ENCODE measurements at regions not wholly inside any gene's neighbourhood (a gene's known extent, or its start where the extent isn't known, plus 50 kb on each side); places are given as distances from the start of the nearest gene placed in this dataset.
A peak's percentile ranks its signal among the peaks of the same experiment; 100 is the strongest.

DNA sequence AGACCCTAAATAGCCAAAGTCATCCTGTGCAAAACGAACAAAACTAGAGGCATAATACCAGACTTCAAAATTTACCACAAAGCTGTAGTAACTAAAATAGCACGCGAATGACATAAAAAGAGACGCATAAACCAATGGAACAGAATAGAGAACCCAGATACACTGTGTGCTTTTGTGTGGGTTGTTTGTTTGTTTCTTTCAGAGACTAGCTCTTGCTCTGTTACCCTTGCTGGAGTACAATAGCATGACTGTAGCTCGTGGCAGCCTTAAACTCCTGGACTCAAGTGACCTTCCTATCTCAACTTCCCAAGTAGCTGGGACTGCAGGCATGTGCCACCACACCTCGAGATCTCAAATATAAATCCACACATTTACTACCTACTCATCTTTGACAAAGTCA is 1314.6 kb upstream of the GBE1 start:
- no peak for DNase-seq

DNA sequence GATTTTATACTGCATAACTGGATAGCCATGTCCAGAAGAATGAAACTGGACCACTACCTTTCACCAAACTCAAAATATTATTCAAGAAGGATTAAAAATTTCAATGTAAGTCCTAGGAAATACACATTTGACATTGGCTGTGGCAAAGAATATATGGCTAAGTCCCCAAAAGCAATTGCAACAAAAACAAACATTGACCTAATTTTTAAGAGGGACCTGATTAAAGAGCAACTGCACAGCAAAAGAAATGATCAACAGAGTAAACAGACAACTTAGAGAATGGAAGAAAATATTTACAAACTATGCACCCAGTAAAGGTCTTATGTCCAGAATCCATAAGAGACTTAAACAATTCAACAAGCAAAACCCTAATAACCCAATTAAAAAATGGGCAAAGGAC is 1313.0 kb upstream of the GBE1 start:
- no peak for DNase-seq

DNA sequence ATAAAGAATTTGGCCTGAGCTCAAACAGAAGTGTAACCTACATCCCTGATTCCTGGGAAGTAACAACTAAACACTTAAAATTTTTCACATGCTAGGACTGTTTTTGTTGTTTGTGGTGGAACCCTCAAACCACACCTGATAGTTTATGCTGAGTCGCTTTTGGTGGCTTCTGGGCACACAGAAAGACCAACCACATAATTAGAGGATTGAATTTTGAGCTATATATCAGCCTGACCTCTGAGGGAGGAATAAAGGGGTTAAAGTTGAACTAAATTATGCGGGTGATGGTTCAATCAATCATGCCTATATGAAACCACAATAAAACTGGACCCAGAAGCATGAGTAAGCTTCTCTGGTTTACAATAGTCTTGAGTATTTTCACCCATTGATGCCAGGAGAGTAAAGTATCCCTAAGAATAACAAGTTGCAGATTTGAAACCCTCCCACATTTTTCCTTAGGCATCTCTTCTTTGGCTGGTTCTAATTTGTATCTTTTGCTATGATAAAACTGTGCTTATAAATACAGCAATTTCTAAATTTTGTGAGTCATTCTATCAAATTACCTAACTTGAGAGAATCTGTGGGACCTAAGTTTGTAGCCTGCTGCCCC is 1304.5 kb upstream of the GBE1 start:
- DNase-seq, result no peak

DNA sequence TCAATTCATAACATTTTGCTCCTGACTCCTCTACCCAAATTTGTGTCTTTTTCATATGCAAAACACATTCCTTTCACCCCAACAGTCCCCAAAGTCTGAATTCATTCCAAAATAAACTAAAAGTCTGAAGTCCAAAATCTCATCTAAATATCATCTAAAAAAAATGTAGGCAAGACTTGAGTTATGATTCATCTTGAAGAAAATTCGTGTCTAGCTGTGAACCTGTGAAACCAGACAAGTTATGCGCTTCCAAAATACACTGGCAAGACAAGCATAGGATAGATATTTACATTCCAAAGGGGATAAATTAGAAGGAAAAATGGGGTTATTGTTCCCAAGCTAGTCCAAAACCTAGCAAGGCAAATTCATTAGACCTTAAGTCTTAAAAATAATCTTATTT is 1302.0 kb upstream of the GBE1 start:
- no peak for DNase-seq

DNA sequence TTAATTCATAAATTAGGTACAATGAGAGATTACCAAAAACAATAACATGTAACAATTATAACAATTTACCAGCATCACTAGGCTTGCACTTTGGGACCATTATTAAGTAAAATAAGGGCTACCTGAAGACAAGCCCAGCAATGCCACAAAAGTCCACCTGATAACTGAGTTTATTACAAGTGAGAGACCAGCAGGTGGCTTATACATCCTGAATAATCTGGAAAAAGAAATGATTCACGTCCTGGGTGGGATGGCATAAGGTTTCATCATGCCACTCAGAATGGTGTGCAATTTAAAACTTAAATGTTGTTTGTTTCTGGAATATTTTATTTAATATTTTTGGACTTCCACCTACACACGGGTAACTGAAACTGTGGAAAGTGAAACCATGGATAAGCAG is 1287.1 kb upstream of the GBE1 start:
- no peak for DNase-seq

DNA sequence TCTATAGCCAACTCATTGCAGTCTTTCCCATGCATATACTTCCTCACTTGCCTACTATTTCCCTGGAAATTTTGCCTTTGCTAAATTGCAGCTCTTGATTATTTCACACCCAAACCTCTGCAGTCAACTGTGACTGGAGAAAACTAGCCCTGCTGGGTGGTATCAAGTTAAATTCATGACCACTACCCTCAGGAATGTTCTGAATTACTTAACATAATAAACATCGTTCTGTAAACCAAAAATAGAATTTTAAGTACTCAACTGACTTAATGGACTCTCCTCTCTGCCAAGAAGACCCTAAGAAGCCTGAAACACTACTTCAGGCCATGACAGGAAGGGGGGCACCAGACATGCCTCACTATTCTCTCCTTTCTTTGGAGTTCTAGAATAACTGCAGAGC is 1278.0 kb upstream of the GBE1 start:
- DNase-seq, result no peak

DNA sequence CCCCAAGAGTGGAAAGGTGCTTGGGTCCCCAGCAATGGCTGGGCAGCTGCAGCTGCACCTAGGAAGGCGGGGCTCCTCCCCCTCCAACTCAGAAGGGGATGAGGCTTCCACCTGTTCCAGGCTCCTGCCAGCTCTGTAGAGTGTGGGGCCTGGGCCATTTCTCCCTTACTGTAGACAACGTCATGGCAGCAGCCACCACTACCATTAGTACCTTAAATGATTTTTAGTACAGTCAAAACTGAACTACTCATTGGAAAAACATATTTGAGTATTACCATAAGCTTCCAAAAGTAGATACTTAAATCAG is 1274.2 kb upstream of the GBE1 start:
- no peak for DNase-seq

DNA sequence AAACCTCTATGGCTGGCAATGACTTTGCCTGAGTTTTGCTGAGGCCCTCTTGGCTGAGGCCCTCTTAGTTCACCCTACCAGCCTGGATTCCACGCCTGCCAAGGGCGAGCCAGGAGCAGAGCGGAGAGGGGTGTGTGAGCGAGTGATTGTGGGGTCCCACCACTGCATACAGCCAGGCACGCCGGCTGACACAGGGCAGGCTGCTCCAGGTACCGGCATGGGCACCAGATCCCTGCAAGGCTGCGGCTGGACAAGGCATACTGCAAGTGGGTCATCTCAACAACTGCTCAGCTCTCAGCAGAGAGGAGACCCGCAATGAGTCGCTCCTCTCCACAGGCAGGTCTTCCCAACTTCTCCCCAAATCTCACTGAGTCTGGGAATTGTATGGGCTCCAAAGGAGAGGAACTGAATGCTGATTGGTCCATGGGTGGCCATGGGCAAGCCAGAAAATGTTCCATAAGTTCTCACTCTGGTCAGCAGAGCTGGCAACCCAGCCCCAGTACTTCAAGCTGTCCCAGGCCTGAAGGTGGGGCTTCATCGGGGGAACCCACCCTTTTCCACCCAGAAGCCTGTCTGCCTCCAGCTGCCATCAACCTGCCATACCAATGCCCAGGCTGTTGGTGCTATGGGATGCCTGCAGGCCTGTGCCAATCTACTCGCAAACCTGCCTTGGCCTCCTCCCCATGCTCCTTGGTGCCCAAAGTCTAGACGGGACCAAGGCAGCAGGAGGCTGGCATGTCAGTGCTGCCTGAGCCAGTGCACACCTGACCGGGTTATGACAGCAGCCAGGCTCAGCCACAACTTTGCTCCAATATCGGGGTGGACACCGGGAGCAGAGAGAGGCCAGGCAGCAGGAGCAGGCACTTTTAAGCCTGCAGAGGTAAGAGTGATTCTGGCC is 1273.6 kb upstream of the GBE1 start:
- no peak for DNase-seq

DNA sequence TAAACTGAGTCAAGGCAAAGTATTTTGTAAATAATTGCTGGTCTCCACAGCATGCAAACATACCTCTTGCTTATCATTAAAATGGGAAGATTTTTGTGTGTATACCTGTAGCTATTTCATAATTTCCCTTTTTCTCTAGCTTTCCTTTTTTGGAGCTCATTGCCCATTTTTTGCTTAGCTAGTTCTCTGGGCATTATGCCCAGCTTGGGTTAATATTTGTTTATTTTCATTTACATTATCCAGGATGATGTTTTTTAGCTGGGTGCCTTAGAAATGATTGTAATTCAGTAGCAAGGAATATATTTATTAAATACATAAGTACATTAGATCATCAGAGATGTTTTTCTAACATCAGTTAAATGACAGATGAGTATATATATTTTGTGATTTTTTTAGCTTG is 1271.7 kb upstream of the GBE1 start:
- DNase-seq, result no peak

DNA sequence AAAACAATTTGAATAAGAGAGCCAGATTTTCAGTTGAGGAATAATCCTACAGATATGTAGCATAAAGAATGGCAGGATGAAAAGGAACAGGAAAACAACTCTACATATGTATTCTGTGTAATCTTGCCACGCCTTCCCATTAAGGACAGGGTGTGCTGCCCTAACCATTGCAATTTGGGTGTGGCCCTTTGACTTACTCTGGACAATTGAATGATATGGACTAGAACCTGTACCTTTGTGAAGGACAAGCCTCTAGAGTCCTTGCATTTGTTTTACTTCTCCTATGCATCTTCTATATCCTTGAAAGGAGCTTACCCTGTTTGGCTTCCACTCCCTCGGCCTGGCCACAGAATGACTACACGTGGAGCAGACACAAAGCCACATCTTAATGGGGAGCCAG is 1261.6 kb upstream of the GBE1 start:
- DNase-seq, result no peak

DNA sequence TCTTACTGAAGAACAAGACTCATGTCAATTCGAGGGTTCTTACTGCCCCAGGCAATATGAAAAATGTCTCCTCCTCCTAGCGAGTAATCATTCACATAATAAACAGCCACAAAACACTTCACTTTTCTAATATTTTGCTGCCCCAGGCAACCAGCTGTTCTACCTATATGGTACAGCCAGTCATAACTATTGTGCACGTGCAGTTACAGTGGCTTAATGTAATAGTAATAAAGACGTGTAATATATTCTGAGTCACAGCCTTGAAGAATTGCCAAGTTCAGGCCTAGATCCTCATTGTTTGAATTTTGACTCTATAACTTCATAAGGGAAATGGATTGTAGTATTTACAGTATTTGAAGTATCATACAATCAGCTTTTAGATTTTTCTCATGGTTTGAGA is 1250.0 kb upstream of the GBE1 start:
- no peak for DNase-seq

DNA sequence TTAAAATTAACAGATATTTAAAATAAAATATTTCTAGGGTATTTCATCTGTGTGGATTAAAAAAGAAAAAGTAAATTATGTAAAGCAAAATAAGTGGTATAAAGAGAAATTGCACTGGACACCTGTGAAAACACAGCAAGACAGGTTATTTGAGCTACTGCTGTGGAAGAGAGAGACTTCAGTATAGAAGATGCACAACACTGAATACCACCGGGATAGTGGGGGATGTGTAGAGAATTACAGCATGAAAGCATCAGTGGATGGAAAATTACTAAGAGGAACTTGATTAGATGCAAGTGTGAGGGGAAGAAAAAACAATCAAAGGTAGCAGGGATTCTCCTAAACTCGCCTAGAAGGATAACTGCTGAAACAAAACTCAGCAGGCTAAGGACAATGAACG is 1242.5 kb upstream of the GBE1 start:
- peak; percentile 4 to 53 for DNase-seq

DNA sequence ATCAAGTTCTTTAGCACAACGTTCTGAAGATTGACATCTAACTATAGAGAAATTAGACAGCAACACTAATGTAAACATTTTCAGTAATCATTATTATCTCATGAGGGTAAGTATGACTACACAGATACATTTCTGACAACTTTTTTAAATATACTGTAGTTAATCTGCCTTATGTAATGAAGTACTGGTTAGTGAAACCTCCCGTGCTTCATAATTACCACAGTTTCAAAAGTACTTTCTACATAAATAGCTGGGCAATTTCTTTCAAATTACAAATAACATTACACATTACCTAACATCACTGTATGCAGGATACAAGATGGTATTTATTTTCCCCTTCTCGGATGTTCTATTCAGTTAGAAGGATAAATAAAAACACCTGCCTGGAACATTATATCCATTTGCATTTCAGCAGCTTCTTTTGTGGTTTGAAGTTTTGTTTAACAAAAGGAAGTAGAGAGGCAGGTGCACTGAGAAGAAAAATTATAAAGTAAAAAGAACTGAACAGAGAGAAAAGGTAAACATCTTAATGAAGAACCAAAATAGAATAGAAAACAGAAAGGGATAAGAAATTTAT is 1241.5 kb upstream of the GBE1 start:
- DNase-seq, result peak; percentile 24 to 48

DNA sequence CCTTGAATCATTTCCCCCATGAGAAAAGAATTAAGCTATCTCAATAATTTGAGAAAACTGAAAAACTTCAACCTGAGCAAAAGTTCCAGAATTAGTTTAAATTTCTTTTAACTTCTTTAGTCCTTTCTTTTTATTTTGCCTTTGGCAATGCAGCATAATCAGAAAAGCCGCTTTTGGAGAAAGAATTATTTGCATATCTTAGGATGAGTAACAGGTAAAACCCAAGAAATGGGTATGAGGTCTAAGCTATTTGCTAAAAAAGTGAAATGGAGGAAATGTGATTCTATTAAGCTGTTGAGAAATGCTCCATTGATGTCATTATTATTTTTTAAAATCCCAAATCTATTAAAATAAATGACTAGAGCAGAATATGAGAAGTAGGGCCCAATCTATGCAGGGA is 1238.3 kb upstream of the GBE1 start:
- no peak for DNase-seq

DNA sequence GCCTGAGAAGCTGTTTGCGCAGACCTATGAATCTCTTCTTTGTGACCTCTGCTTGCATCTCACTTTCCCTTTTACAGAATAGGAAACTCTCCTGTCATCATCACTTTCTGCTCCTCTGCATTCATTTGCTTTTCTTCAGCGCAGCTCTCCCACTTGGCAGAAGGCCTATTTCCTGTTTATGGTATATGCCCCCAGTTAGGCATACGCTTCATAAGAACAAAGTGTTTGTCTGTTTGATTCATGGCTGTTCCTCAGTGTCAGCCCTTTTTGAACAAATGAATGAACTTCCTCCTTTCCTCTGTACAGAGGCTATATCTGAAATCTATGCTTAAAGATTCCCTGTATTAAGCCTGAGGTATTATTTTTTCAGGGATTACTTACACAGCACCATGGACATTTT is 1216.9 kb upstream of the GBE1 start:
- DNase-seq, result no peak

DNA sequence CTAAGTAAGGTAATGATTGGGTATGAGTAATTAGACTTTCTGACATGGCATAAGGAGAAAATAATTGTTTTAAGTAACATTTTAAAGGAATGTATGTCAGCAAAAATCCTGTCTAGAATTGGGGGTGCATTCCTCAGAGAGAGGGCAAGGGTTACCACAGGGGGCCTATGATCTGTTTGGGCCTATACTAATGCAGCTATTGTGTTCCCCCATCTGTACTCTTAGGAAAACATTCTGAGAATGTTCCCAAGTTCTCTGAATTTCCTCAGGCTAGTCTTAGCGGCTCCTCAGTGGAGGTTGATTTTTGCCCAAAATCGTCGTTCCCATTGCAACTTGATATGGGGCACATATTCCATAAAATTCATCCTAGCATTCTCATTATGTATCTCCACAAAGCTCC is 1216.4 kb upstream of the GBE1 start:
- no peak for DNase-seq

DNA sequence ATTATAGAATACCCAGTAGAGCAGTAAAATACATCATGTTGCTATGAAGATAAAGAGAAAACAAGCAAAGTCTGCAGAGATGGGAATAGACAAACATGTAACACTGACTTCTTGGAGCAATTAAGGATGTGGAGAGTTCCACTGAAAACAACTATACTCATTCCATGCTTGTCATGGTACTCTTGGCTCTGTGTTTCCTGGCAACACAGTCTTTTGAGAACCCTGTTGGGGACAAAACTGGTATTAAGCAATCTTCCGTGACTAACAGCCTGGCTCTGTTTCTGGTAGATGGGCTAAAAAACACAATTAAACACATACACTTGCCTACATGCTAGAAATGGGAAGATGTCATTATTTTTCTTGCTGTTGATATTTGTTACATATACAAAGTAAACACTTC is 1212.3 kb upstream of the GBE1 start:
- DNase-seq, result no peak

DNA sequence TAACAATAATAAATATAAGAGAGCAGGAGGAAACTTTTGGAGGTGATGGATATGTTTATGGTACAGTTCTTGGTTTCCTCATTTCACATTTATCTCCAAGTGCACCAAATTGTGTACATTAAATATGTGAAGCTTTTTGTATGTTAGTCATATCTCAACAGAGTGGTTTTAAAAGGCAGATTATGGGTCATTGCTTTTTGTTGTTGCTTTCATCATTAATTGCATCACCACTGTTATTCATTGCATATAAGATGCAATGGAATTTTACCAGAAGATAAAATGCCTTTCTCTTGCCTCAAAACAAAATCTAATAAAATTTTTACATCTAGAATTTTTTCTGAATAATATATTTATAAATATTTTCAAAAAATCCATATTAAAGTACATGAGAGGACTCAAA is 1198.9 kb upstream of the GBE1 start:
- DNase-seq, result no peak

DNA sequence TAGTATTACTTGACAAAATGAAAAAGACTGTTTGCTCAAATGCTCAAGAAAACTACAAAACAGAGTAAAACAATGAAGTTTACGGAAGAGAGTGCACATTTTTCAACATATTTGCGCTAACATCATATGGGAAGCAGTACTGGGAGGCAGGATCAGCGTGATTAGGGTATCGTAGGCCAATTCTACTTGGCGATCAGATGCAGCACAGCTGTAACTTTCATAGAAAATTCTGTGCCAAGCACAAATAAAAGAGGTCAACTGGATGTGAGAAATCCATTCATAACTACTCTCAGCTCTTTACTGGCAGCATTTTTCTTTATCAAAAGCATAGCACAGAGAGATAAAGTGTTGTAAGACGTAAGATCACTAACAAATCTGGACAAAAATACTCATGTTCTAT is 1196.3 kb upstream of the GBE1 start:
- no peak for DNase-seq

DNA sequence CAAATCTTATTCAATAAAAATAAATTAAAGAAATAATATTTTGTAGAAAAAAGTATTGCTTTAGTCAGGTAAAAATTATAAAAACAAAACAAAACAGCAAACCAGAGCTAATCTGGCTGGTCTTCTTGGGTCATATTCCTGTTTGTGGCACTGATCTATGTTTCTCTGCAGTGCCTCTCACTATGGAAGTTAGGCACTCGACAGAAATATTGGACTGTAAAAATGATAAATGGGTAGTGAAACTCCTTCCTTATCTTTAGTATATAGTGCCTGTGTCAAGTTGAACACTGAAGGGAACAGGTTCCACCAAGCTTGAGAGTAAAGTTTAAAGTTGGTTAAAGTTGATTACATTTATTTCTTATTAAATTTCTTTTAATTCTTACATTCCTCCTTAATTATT is 1195.6 kb upstream of the GBE1 start:
- no peak for DNase-seq

DNA sequence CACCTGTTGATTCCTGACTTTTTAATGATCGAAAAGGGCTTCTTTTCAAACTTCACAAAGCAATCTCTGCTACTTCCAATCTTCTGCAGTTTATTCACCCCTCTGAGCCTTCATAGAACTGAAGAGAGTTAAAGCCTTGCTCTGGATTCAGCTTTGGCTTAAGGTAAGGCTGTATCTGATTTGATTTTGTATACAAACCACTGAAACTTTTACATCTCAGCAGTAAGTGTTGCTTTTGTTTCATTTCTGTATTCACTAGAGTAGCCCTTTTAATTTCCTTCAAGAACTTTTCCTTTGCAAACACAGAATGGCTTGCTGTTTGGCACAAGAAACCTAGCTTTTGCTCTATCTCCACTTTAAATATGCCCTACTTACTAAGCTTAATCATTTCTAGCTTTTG is 1193.0 kb upstream of the GBE1 start:
- no peak for DNase-seq

DNA sequence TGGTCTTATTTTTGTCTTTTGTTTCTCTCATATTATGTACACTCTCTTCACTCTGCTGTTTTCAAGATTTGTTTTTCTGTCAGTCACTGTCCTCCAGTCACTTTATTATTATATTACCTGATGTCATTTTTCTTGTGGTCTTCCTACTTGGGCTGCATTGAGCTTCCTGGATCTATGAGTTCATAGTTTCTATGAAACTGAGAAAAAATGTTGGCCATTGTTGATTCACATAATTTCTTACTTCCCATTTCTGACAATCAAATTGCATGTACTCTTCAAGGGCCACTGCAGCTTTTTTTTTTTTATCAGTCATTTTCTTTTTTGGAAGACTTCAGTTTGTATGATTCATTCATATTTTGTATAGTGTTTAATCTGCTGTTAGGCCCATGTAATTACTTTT is 1180.6 kb upstream of the GBE1 start:
- no peak for DNase-seq

DNA sequence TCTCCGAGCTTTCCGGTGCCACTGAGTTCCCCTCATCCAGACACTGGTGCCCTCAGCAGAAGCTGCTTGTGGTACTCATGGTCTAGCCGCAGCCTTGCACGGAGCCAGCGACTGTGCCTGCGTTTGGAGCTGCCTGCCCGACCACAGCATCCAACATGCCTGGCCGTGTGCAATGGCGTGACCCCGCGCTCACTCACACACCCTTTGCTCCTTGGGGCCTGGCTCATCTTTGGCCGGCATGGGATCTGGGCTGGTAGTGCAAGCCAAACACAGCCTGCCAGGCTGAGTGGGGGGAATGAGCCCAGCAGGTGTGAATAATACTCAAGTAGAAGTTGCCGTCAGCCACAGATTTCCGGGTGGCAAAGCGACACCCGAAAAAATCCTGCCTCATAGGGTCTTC is 1178.7 kb upstream of the GBE1 start:
- DNase-seq, result no peak

DNA sequence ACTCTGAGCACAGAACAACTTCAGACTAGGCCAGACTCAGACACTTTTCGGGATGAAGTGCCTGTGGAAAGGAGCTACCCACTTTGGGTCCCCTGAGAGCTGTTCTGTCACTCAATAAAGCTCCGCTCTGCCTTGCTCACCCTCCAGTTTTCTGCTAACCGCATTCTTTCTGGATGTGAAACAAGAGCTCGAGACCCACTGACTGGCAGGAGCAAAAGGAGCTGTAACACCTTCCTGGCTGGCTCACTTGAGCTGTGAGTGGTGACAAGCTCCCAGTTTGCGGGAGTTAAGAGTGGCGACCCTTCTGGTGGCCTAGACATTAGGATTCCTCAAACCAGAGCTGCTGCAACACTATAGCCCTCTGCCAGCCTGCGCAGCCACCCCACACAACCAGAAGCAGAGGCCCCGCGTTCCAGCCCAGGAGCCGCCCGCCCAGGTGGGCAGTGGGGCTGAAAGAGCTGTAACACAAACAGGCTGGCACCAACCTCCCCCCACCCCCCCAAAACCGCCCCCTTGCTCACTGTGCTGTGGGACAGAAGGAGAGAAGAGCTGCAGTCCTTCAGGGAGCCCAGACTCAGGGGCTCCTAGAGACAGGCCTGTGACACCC is 1178.1 kb upstream of the GBE1 start:
- no peak for DNase-seq
